Fibroblast of peridontal ligament (primary cell): ENCODE measurements at regions not wholly inside any gene's neighbourhood (a gene's known extent, or its start where the extent isn't known, plus 50 kb on each side); places are given as distances from the start of the nearest gene placed in this dataset.
"Not testable (repeated sequence)": the region's sequence is repeated elsewhere in the genome, so short reads cannot be mapped to it uniquely, and the experiment has no call there.

Source experiments
- DNase-seq: peaks from one replicate; pipeline ENCODE4 v3.0.0-alpha.2; 2010; ENCODE audit errors: extremely low read depth

DNA sequence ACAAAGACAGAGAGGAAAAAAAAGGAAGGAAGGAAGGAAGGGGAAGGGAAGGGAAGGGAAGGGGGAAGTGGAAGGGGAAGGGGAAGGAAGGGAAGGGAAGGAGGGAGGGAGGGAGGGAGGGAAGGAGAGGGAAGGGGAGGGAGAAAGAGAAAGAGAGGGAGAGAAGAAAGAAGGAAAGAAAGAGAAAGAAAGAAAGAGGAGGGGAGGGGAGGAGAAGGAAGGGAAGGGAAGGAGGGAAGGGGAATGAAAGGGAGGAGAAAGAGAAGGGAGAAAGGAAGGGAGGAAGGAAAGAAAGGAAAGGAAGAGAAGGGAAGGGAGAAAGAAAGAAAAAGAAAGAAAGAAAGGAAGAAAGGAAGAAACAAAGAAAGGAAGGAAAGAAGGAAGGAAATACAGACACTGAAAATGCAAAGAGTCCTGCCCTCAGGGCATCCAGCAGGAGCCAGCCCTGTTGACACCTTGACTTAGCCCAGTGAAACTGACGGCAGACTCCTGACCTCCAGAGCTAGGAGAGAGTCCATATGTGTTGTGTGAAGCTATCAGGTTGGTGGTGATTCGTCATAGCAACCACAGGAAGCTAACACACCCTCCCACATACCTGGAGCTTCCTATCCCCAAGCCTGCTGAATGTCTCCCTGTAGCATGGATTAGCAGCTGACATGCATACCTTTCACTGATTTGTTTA is 58.7 kb upstream of the SULF2 start:
- DNase-seq, result no peak

DNA sequence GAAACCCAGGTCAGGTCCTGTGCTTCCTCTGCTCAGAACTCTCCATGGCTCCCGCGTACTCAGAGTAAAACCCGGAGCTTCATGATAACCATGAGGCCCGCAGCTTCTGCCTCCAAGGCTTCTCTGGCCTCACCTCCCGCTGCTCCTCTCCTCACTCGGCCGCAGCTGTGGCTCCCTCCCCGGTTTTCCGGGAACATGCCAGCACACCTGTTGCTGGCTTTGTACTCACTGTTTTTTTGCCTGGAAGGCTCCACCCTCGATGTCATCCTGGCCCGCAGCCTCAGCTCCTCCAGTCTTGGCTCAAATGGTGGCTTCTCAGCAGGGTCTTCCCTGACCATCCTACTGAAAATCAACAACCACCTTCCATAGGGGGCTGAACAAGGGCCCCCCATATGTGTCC is 57.7 kb upstream of the SULF2 start:
- not testable (repeated sequence) for DNase-seq

DNA sequence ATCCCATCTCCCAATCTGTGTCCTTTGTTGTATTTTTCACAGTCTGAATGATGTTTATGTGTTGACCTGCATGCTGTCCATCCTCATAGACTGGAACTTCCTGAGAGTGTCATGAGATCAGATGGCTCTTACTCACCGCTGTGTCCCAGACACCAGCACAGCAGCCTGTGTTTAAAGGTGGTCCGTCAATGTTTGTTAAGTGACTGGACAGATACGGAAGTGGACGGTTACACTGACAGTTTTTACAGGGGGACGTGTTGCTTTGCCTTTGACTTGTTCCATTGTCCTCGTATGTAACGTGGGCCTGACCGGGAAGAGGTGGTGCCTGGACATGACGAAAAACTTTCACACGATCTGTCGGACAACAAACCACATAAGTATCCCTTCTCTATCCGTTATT is 56.7 kb upstream of the SULF2 start:
- not testable (repeated sequence) for DNase-seq

DNA sequence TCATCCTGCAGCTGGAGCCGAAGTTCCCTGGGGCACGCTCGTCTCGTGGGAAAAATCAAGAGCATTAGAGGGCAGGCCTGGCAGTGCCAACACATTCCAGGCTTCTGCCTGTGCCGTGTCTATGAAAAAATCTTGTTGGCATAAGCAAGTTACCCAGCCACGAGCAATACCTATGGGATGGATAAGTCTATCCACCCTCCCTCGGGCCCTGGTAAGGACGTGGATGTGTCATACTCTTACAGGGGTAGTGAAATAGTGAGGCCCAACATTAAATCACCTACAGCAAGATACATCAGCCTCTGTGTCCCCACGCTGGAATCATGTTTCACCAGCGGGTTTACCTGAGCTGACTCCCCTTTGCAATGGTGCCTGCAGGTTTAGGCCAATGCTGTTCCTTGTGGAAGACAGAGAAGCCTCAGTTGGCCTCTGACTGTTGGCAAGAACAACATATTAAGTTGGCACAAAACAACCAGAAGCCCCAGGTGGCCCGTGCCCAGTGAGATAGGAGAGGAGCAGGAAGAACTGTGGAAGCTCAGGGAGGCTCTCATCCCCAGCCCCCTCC is 51.1 kb upstream of the SULF2 start:
- not testable (repeated sequence) for DNase-seq
